ENCODE measurements at regions not wholly inside any gene's neighbourhood (a gene's known extent, or its start where the extent isn't known, plus 50 kb on each side); places are given as distances from the start of the nearest gene placed in this dataset.
A peak's percentile ranks its signal among the peaks of the same experiment; 100 is the strongest.

- intact Hi-C loops (cut with DNase I) = no loop called here
Measured at GRCh38 chr14:53215101-53215500, 62.0 kb upstream of the DDHD1 start.

GRCh38 chr14:53214384-53214783 is 61.3 kb upstream of the DDHD1 start:
- no peaks in the 10 kb centered on the region for H3K9me3 ChIP-seq
- no peaks in the 10 kb centered on the region for H3K36me3 ChIP-seq
- no peak overlapping the region for H3K27ac ChIP-seq
- TF ChIP-seq POLR2AphosphoS5 (IDR thresholded peaks at IDR 0.05) (no peak), POLR2A (IDR thresholded peaks at IDR 0.05) (no peak), CTCF (IDR thresholded peaks at IDR 0.05) (no peak)
- intact Hi-C loops (cut with DNase I) = no loop called here
- DNase-seq (ENCODE audit: low spot score) = no peak
- H3K27me3 ChIP-seq (replicated peaks; ENCODE audit: insufficient read depth) = no peaks in the 10 kb centered on the region
- WGBS = 52% methylated on average over 4 of the region's 4 CpGs
- H3K4me3 ChIP-seq = no peak overlapping the region
- no peaks in the 10 kb centered on the region for H3K4me1 ChIP-seq (replicated peaks)

More at GRCh38 chr14:53215101-53215500, 62.0 kb upstream of the DDHD1 start:
- H3K4me1 ChIP-seq (replicated peaks) = no peaks in the 10 kb centered on the region
- H3K27ac ChIP-seq = no peak overlapping the region
- WGBS = 81% methylated on average over 2 of the region's 2 CpGs
- H3K9me3 ChIP-seq = no peaks in the 10 kb centered on the region
- no peak overlapping the region for H3K4me3 ChIP-seq
- no peak for TF ChIP-seq POLR2AphosphoS5 (IDR thresholded peaks at IDR 0.05)
- no peak for TF ChIP-seq CTCF (IDR thresholded peaks at IDR 0.05)
- TF ChIP-seq POLR2A (IDR thresholded peaks at IDR 0.05) = no peak
- H3K36me3 ChIP-seq = no peaks in the 10 kb centered on the region
- DNase-seq (ENCODE audit: low spot score) = no peak
- H3K27me3 ChIP-seq (replicated peaks; ENCODE audit: insufficient read depth) = no peaks in the 10 kb centered on the region

GRCh38 chr14:53213761-53214160 is 60.6 kb upstream of the DDHD1 start:
- WGBS = 72% methylated on average over 2 of the region's 2 CpGs
- no peak for TF ChIP-seq CTCF (IDR thresholded peaks at IDR 0.05)
- no peak for TF ChIP-seq POLR2AphosphoS5 (IDR thresholded peaks at IDR 0.05)
- TF ChIP-seq POLR2A (IDR thresholded peaks at IDR 0.05) = no peak
- H3K36me3 ChIP-seq = no peaks in the 10 kb centered on the region
- H3K27ac ChIP-seq = no peak overlapping the region
- no peak overlapping the region for H3K4me3 ChIP-seq
- no peaks in the 10 kb centered on the region for H3K4me1 ChIP-seq (replicated peaks)
- no peaks in the 10 kb centered on the region for H3K27me3 ChIP-seq (replicated peaks; ENCODE audit: insufficient read depth)
- intact Hi-C loops (cut with DNase I) = no loop called here
- no peaks in the 10 kb centered on the region for H3K9me3 ChIP-seq
- DNase-seq (ENCODE audit: low spot score) = no peak

GRCh38 chr14:53209370-53209769 is 56.2 kb upstream of the DDHD1 start:
- no peak for DNase-seq (ENCODE audit: low spot score)
- Histone ChIP-seq H3K4me3 (no peak overlapping the region), H3K27ac (no peak overlapping the region), H3K4me1 (replicated peaks) (no peaks in the 10 kb centered on the region), H3K27me3 (replicated peaks; ENCODE audit: insufficient read depth) (no peaks in the 10 kb centered on the region), H3K9me3 (no peaks in the 10 kb centered on the region), H3K36me3 (no peaks in the 10 kb centered on the region)
- TF ChIP-seq POLR2AphosphoS5 (IDR thresholded peaks at IDR 0.05) (peak; percentile 9), CTCF (IDR thresholded peaks at IDR 0.05) (no peak), POLR2A (IDR thresholded peaks at IDR 0.05) (no peak)
- WGBS = 6% methylated on average over 2 of the region's 2 CpGs
- intact Hi-C loops (cut with DNase I) = no loop called here
